H1 (cell line): ENCODE measurements at regions not wholly inside any gene's neighbourhood (a gene's known extent, or its start where the extent isn't known, plus 50 kb on each side); places are given as distances from the start of the nearest gene placed in this dataset.

Experiments used
- CTCF ChIA-PET: fragments of 300-600 bp; sonication (Branson Sonifier 250); formaldehyde crosslinking; loops from one replicate; lab custom pipeline; 2021; ENCODE audit not compliant: partially characterized antibody; lab: Charles Lee
- POLR2A ChIA-PET: fragments of 300-600 bp; sonication (Branson Sonifier 250); formaldehyde crosslinking; loops from one replicate; lab custom pipeline; 2021; ENCODE audit warnings: inconsistent platforms; ENCODE audit not compliant: partially characterized antibody; lab: Charles Lee
- DNase-seq, 2 experiments: peaks; one replicate each; pipeline versions ENCODE4 v3.0.0 to v3.0.0-alpha.2; 2010 to 2022; ENCODE audit warnings: low spot score in 2 of 2, low read depth in 1 of 2, mixed read lengths in 1 of 2
- FAIRE-seq: peaks from 2 replicates; lab custom pipeline; 2011; peaks lifted over from hg19 to GRCh38; lab: Jason Lieb, UNC
- H2AFZ ChIP-seq: 2 replicates; pipeline ENCODE4 v1.8.1; 2012; ENCODE audit warnings: low read length, inconsistent platforms
- H2AK5ac ChIP-seq: 2 replicates; pipeline ENCODE4 v1.6.1; 2013; ENCODE audit warnings: low read depth, low read length
- H2BK120ac ChIP-seq: replicated peaks from 2 replicates; pipeline ENCODE3; 2013; ENCODE audit warnings: low read depth, low read length, inconsistent platforms
- H2BK12ac ChIP-seq: 2 replicates; pipeline ENCODE4 v1.6.1; 2013; ENCODE audit warnings: low read depth, low read length
- H2BK15ac ChIP-seq: 2 replicates; pipeline ENCODE4 v1.6.1; 2013; ENCODE audit warnings: low read length
- H2BK20ac ChIP-seq: 2 replicates; pipeline ENCODE4 v1.6.1; 2013; ENCODE audit warnings: low read length
- H2BK5ac ChIP-seq: 2 replicates; pipeline ENCODE4 v1.6.1; 2013; ENCODE audit warnings: low read depth, low read length
- H3K14ac ChIP-seq: 2 replicates; pipeline ENCODE4 v1.6.1; 2013; ENCODE audit warnings: inconsistent platforms; ENCODE audit not compliant: insufficient read length
- H3K18ac ChIP-seq: 2 replicates; pipeline ENCODE4 v1.6.1; 2013; ENCODE audit warnings: low read length; ENCODE audit errors: extremely low read depth
- H3K23ac ChIP-seq: 2 replicates; pipeline ENCODE4 v1.6.1; 2013; ENCODE audit warnings: inconsistent platforms; ENCODE audit not compliant: insufficient read length
- H3K23me2 ChIP-seq: 2 replicates; pipeline ENCODE4 v1.6.1; 2013; ENCODE audit warnings: low read depth, low read length
- H3K27ac ChIP-seq: 2 replicates; pipeline ENCODE4 v1.6.1; 2011; ENCODE audit warnings: low read depth, low read length, inconsistent platforms
- H3K27me3 ChIP-seq, 4 experiments: replicated peaks in 1 of 4; 1 replicate in 1 of 4; 2 replicates in 3 of 4; pipeline versions ENCODE4 v1.6.1 to v1.8.1; 2011 to 2013; ENCODE audit warnings: low read length in 3 of 4, mild to moderate bottlenecking in 3 of 4, inconsistent platforms in 2 of 4, mixed read lengths in 2 of 4, moderate library complexity in 1 of 4; ENCODE audit not compliant: control insufficient read depth in 3 of 4, insufficient read depth in 3 of 4; ENCODE audit errors: extremely low read depth in 1 of 4
- H3K36me3 ChIP-seq, 4 experiments: 2 replicates each; pipeline versions ENCODE4 v1.6.1 to v1.8.1; 2011 to 2013; ENCODE audit warnings: mild to moderate bottlenecking in 4 of 4, low read length in 3 of 4, moderate library complexity in 2 of 4, control low read depth in 1 of 4, inconsistent platforms in 1 of 4; ENCODE audit not compliant: insufficient read depth in 4 of 4, control insufficient read depth in 2 of 4
- H3K4ac ChIP-seq: replicated peaks from 2 replicates; pipeline ENCODE3; 2013; ENCODE audit warnings: low read length, low read depth, mixed read lengths, inconsistent platforms; ENCODE audit not compliant: insufficient read length
- H3K4me1 ChIP-seq, 4 experiments: replicated peaks in 1 of 4; 1 replicate in 1 of 4; 2 replicates in 3 of 4; pipeline versions ENCODE4 v1.6.1 to v1.8.1; 2011 to 2013; ENCODE audit warnings: low read length in 3 of 4, inconsistent platforms in 2 of 4, mixed read lengths in 1 of 4; ENCODE audit not compliant: insufficient read depth in 4 of 4, control insufficient read depth in 3 of 4
- H3K4me2 ChIP-seq, 2 experiments: 2 replicates each; pipeline versions ENCODE4 v1.6.1 to v1.8.1; 2011 to 2013; ENCODE audit warnings: low read depth in 2 of 2, low read length in 2 of 2, control low read depth in 1 of 2, inconsistent platforms in 1 of 2, mild to moderate bottlenecking in 1 of 2; ENCODE audit not compliant: insufficient read depth in 1 of 2
- H3K4me3 ChIP-seq, 4 experiments: fragments of 200-600, 300-600 bp in 1 of 4; sonication (generic), shearing (Covaris generic), sonication (Bioruptor Twin) in 1 of 4; 2 replicates each; pipeline versions ENCODE4 v1.5.1 to v1.8.1; 2011 to 2016; ENCODE audit warnings: low read length in 4 of 4, low read depth in 3 of 4, control low read depth in 2 of 4, inconsistent platforms in 2 of 4, mild to moderate bottlenecking in 2 of 4, mixed read lengths in 1 of 4, moderate library complexity in 1 of 4; ENCODE audit not compliant: insufficient read depth in 2 of 4; ENCODE audit errors: extremely low read depth in 1 of 4
- H3K56ac ChIP-seq: replicated peaks from 2 replicates; pipeline ENCODE3; 2013; ENCODE audit warnings: low read depth, mild to moderate bottlenecking, mixed read lengths, low read length, inconsistent platforms; ENCODE audit not compliant: insufficient read length
- H3K79me1 ChIP-seq: 2 replicates; pipeline ENCODE4 v1.6.1; 2013; ENCODE audit warnings: low read depth, low read length, control low read depth
- H3K79me2 ChIP-seq, 2 experiments: 2 replicates each; pipeline versions ENCODE4 v1.6.1 to v1.8.1; 2012 to 2013; ENCODE audit warnings: low read length in 2 of 2, mild to moderate bottlenecking in 2 of 2, inconsistent platforms in 1 of 2; ENCODE audit not compliant: insufficient read depth in 2 of 2, control insufficient read depth in 1 of 2
- H3K9ac ChIP-seq, 4 experiments: replicated peaks in 1 of 4; 1 replicate in 1 of 4; 2 replicates in 3 of 4; pipeline versions ENCODE4 v1.6.1 to v1.8.1; 2011 to 2013; ENCODE audit warnings: low read depth in 3 of 4, low read length in 3 of 4, control low read depth in 2 of 4, mild to moderate bottlenecking in 2 of 4, moderate library complexity in 2 of 4, inconsistent platforms in 1 of 4; ENCODE audit errors: extremely low read depth in 1 of 4
- H3K9me3 ChIP-seq, 2 experiments: 2 replicates each; pipeline versions ENCODE4 v1.6.1 to v1.8.1; 2012 to 2013; ENCODE audit warnings: mild to moderate bottlenecking in 2 of 2, moderate library complexity in 2 of 2, control low read depth in 1 of 2, inconsistent platforms in 1 of 2, low read depth in 1 of 2, low read length in 1 of 2, mixed read lengths in 1 of 2; ENCODE audit not compliant: insufficient read depth in 2 of 2
- H4K20me1 ChIP-seq, 2 experiments: replicated peaks in 1 of 2; 2 replicates each; pipeline versions ENCODE3 to v1.8.1; 2011 to 2013; ENCODE audit warnings: inconsistent platforms in 2 of 2, low read length in 2 of 2, mild to moderate bottlenecking in 1 of 2; ENCODE audit not compliant: insufficient read depth in 2 of 2, control insufficient read depth in 1 of 2
- H4K5ac ChIP-seq: 2 replicates; pipeline ENCODE4 v1.6.1; 2013; ENCODE audit warnings: low read length, low read depth, mixed read lengths, inconsistent platforms; ENCODE audit not compliant: insufficient read length
- H4K8ac ChIP-seq: 2 replicates; pipeline ENCODE4 v1.8.0; 2013; ENCODE audit warnings: mild to moderate bottlenecking, moderate library complexity, low read length, inconsistent platforms; ENCODE audit not compliant: insufficient read depth; ENCODE audit errors: extremely low read depth
- H4K91ac ChIP-seq: replicated peaks from 2 replicates; pipeline ENCODE3; 2013; ENCODE audit warnings: low read length, mixed read lengths, inconsistent platforms; ENCODE audit not compliant: insufficient read length
- RNF2 ChIP-seq: fragments of 200-900, 300-1000 bp; sonication (generic); IDR thresholded peaks from 2 replicates; pipeline ENCODE4 v1.7.1; 2016; ENCODE audit warnings: borderline replicate concordance, low read depth, mild to moderate bottlenecking, antibody characterized with exemption, low read length; ENCODE audit not compliant: poor library complexity, severe bottlenecking; ENCODE audit errors: missing control alignments

- no peak overlapping the region for H2AFZ ChIP-seq
- H2BK12ac ChIP-seq = no peak overlapping the region
- H4K8ac ChIP-seq = no peak overlapping the region
- no peak overlapping the region for H3K27ac ChIP-seq
- peaks cover 0 to 2% (median 0%) of the 10 kb centered on the region in 4 experiments; a peak in 1 of 7 replicates for H3K4me1 ChIP-seq
- no peak overlapping the region for H2BK15ac ChIP-seq
- no peak overlapping the region for H3K56ac ChIP-seq
- no peaks in the 10 kb centered on the region for H4K20me1 ChIP-seq
- H4K91ac ChIP-seq = no peak overlapping the region
- CTCF ChIA-PET = interaction anchor here (0.6 to 0.9 kb wide), 2 partner anchors 12 to 362 kb away, joined by 3 read pairs; no protein-coding TSS in a partner anchor
- no peak overlapping the region for H2BK20ac ChIP-seq
- H3K14ac ChIP-seq = no peak overlapping the region
- no peaks in the 10 kb centered on the region for H3K79me2 ChIP-seq
- H3K4ac ChIP-seq = no peak overlapping the region
- H3K9me3 ChIP-seq = no peaks in the 10 kb centered on the region
- FAIRE-seq (no peak), DNase-seq (no peak)
- no peaks in the 10 kb centered on the region for H3K27me3 ChIP-seq
- H2BK5ac ChIP-seq = no peak overlapping the region
- no peaks in the 10 kb centered on the region for H3K23me2 ChIP-seq
- no peak overlapping the region for H3K4me3 ChIP-seq
- H3K36me3 ChIP-seq = no peaks in the 10 kb centered on the region
- H2BK120ac ChIP-seq = no peak overlapping the region
- POLR2A ChIA-PET = no interaction called here
- H3K23ac ChIP-seq = no peak overlapping the region
- H3K9ac ChIP-seq = no peak overlapping the region
- no peak for TF ChIP-seq RNF2
- H2AK5ac ChIP-seq = no peak overlapping the region
- no peak overlapping the region for H3K18ac ChIP-seq
- H4K5ac ChIP-seq = no peak overlapping the region
- no peak overlapping the region for H3K4me2 ChIP-seq
- no peaks in the 10 kb centered on the region for H3K79me1 ChIP-seq
Observed at GRCh38 chr3:145671121-145671520, 489.9 kb downstream of the PLOD2 start.
